DND-41 (cell line): ENCODE measurements at regions not wholly inside any gene's neighbourhood (a gene's known extent, or its start where the extent isn't known, plus 50 kb on each side); places are given as distances from the start of the nearest gene placed in this dataset.

ENCODE experiments used
- EZH2 ChIP-seq: IDR thresholded peaks from 3 replicates; pipeline ENCODE4 v1.6.1; 2012; ENCODE audit warnings: borderline replicate concordance, low read depth, mild to moderate bottlenecking, moderate library complexity, low read length, inconsistent platforms; ENCODE audit not compliant: severe bottlenecking
- TF ChIP-seq, protein P1 (sequence below): IDR thresholded peaks from 2 replicates; pipeline ENCODE4 v1.5.1; 2012; ENCODE audit warnings: borderline replicate concordance, low read length, moderate library complexity, mild to moderate bottlenecking; ENCODE audit not compliant: poor library complexity, severe bottlenecking; ENCODE audit errors: extremely low read depth

- no peak for TF ChIP-seq EZH2
- TF ChIP-seq, protein P1, sequence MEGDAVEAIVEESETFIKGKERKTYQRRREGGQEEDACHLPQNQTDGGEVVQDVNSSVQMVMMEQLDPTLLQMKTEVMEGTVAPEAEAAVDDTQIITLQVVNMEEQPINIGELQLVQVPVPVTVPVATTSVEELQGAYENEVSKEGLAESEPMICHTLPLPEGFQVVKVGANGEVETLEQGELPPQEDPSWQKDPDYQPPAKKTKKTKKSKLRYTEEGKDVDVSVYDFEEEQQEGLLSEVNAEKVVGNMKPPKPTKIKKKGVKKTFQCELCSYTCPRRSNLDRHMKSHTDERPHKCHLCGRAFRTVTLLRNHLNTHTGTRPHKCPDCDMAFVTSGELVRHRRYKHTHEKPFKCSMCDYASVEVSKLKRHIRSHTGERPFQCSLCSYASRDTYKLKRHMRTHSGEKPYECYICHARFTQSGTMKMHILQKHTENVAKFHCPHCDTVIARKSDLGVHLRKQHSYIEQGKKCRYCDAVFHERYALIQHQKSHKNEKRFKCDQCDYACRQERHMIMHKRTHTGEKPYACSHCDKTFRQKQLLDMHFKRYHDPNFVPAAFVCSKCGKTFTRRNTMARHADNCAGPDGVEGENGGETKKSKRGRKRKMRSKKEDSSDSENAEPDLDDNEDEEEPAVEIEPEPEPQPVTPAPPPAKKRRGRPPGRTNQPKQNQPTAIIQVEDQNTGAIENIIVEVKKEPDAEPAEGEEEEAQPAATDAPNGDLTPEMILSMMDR: no peak
These were observed 448.9 kb upstream of the ZMIZ1 start for GRCh38 chr10:78619896-78620295.
